AG09319 (cell line): ENCODE measurements at regions not wholly inside any gene's neighbourhood (a gene's known extent, or its start where the extent isn't known, plus 50 kb on each side); places are given as distances from the start of the nearest gene placed in this dataset.

Experiments used
- DNase-seq: peaks from one replicate; pipeline ENCODE4 v3.0.0-alpha.2; 2010; ENCODE audit warnings: low read depth; ENCODE audit errors: extremely low read depth
- CTCF ChIP-seq: IDR thresholded peaks from 2 replicates; pipeline ENCODE4 v1.5.1; 2011; ENCODE audit warnings: low read depth, mild to moderate bottlenecking, inconsistent platforms, low read length, moderate library complexity

DNA sequence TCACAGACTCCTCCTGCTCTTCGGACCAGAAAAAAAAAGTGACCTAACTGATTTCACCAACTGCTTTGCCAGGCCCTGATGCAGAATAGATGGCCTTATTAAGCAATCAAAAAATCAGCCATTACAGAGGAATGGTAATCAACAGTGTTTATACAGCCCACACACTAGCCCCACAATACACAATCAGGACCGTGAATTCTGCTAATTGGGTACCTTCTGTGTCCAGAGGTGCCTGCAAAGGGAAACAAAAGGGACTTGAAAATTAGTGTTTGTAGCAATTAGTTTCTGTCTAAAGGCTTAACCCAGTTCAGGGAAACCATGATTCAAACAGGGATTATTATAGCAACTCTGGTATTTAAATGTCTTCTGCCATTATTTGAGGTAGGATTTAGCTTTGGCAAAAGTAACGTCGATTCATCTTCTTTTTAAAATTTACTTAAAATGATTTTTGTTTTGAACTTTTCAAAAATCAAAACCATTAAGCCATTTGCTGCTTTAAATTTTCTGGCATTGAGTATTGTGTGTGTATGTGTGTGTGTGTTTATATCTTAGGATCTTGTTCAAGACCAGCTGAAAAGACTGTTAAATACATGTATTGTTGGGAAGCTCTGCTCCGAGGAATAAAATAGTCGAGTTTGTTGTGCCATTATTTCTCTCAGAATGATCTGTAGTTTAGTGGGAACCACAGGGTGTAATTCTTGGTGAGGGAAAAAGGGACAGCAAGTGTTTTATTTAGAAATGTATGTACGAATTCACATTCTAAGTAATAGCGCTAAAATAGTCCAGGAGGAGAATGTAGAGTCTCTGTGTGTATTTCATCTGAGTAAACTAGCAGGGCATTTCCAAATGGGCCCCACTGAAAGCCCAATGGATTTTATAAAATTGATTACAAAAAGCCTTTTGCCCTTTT, 156.1 kb downstream of the PTCSC3 start:
- no peak for TF ChIP-seq CTCF
- no peak for DNase-seq

DNA sequence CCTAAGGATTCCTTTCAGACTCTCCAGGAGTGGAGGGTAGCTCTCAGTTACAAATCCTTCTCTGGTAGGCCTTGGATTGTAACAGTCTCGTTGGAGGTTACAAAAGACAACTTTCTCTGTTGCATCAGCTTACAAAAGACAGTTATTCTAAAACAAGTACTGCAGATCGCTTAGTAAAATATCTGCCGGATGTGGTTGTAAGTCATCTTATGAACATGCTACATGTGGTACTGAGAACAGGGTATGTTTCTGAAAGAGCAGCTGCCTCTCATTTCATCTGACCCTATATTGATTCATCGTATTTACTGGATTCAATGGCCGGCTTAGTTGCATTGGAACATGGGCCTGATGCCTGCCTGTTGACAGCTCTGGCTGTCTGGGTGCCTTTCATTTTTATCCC, 157.4 kb downstream of the PTCSC3 start:
- TF ChIP-seq CTCF: no peak
- no peak for DNase-seq

DNA sequence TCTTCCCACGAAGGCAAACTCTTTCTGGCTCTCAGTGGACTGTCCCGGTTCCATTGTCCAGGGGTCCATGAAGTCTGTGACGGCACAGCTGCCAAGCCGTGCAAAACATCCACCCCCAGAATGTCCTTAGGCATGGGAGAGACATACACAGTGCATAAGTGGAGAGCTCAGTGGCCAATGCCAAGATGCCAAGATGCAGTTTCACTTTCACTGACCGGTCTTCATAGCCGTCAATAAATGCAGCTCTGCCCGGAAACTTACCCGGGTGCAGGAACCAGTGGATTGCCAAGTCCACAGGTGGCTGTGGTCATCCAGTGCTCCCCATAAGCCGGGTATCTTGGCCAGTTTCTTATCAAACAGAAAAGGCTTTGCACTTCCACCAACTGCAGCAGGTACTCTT, 162.3 kb downstream of the PTCSC3 start:
- no peak for DNase-seq
- no peak for TF ChIP-seq CTCF

- no peak for TF ChIP-seq CTCF
- DNase-seq: no peak
Measured at GRCh38 chr14:36013483-36013882, 163.0 kb downstream of the PTCSC3 start.

DNA sequence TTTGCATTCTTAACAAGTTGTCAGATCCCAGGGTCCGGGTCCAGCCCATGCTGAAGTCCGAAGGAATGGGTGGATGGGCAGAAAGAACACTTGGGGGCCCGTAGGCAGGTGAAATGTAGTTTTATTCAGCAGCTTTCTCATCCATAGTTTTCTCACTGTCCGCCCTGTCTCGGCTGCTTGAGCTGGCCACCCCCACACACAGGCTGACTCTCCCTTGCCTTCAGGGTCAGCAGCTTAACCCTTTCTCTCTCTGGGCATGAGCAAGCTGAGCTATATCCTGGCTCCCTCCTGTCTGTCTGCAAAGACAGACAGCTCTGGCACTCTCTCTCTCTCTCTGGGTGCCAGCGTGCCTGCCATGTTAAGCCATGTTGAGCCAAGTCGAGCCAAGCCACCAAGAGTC, 163.9 kb downstream of the PTCSC3 start:
- no peak for DNase-seq

DNA sequence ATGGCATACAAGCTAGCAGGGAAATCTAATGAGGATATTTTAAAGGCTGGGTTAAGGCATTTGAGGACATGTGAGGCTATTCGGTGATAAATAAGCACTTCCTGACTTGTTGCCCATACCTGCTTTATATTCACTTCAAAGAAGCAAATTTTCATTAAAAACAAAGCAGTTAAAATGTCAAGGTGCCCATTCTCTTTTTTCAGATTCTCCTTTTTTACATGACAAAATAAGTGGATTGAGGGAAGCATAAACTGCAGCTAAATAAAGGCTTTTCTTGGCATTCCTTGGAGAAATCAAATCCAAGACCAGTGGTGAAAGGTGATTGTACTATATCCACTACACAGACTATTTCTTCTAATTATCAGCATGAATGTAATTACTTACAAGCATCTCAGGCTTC, 166.9 kb downstream of the PTCSC3 start:
- DNase-seq: no peak
- TF ChIP-seq CTCF: no peak

More for the DNA sequence above, 163.9 kb downstream of the PTCSC3 start:
- TF ChIP-seq CTCF: no peak

GRCh38 chr14:36006623-36007022, 169.9 kb downstream of the PTCSC3 start:
- no peak for DNase-seq
- TF ChIP-seq CTCF: no peak
